HUES6 (cell line): ENCODE measurements at regions not wholly inside any gene's neighbourhood (a gene's known extent, or its start where the extent isn't known, plus 50 kb on each side); places are given as distances from the start of the nearest gene placed in this dataset.

Experiments
- H3K27ac ChIP-seq: 2 replicates; pipeline ENCODE4 v1.7.0; 2013; ENCODE audit warnings: low read depth, mild to moderate bottlenecking, low read length, inconsistent platforms
- H3K27me3 ChIP-seq: 2 replicates; pipeline ENCODE4 v1.6.1; 2013; ENCODE audit warnings: low read length; ENCODE audit not compliant: control insufficient read depth, insufficient read depth
- H3K36me3 ChIP-seq: 2 replicates; pipeline ENCODE4 v1.6.1; 2013; ENCODE audit warnings: low read length; ENCODE audit not compliant: control insufficient read depth, insufficient read depth
- H3K4me1 ChIP-seq: 2 replicates; pipeline ENCODE4 v1.6.1; 2013; ENCODE audit warnings: low read length; ENCODE audit not compliant: control insufficient read depth, insufficient read depth
- H3K4me3 ChIP-seq: 2 replicates; pipeline ENCODE4 v1.5.1; 2013; ENCODE audit warnings: low read depth, low read length
- H3K9ac ChIP-seq: one replicate; pipeline ENCODE4 v1.6.1; 2013; ENCODE audit warnings: mild to moderate bottlenecking, low read length
- H3K9me3 ChIP-seq: 2 replicates; pipeline ENCODE4 v1.6.1; 2013; ENCODE audit warnings: low read depth, low read length; ENCODE audit not compliant: control insufficient read depth, insufficient read depth

GRCh38 chr2:191476901-191477300, 201.0 kb upstream of the NABP1 start:
- Histone ChIP-seq H3K4me1 (peaks cover 18% of the 10 kb centered on the region), H3K27ac (no peak overlapping the region), H3K36me3 (no peaks in the 10 kb centered on the region), H3K9ac (no peak overlapping the region), H3K9me3 (peaks cover 7% of the 10 kb centered on the region; the same call in 1 of the 2 replicates), H3K4me3 (no peak overlapping the region), H3K27me3 (no peaks in the 10 kb centered on the region)

- H3K27me3 ChIP-seq: no peaks in the 10 kb centered on the region
These were observed 198.9 kb upstream of the NABP1 start for GRCh38 chr2:191478799-191479679.

GRCh38 chr2:191479680-191480023, 198.3 kb upstream of the NABP1 start:
- peaks cover 18% of the 10 kb centered on the region for H3K4me1 ChIP-seq
- no peak overlapping the region for H3K27ac ChIP-seq
- no peaks in the 10 kb centered on the region for H3K36me3 ChIP-seq
- H3K4me3 ChIP-seq: no peak overlapping the region
- no peaks in the 10 kb centered on the region for H3K27me3 ChIP-seq
- peak overlapping the region; percentile 25 for H3K9ac ChIP-seq
- H3K9me3 ChIP-seq: peaks cover 23% of the 10 kb centered on the region

More at GRCh38 chr2:191478799-191479679, 198.9 kb upstream of the NABP1 start:
- Histone ChIP-seq H3K4me1 (peaks cover 18% of the 10 kb centered on the region), H3K9me3 (peaks cover 23% of the 10 kb centered on the region), H3K36me3 (no peaks in the 10 kb centered on the region), H3K9ac (no peak overlapping the region), H3K4me3 (no peak overlapping the region), H3K27ac (peak overlapping the region; percentile 44; the same call in 1 of the 2 replicates)

GRCh38 chr2:191481305-191482070, 196.4 kb upstream of the NABP1 start:
- peaks cover 18% of the 10 kb centered on the region for H3K4me1 ChIP-seq
- H3K27me3 ChIP-seq: no peaks in the 10 kb centered on the region
- peaks cover 23% of the 10 kb centered on the region for H3K9me3 ChIP-seq
- H3K4me3 ChIP-seq: no peak overlapping the region
- H3K9ac ChIP-seq: no peak overlapping the region
- H3K36me3 ChIP-seq: no peaks in the 10 kb centered on the region
- no peak overlapping the region for H3K27ac ChIP-seq

- no peaks in the 10 kb centered on the region for H3K27me3 ChIP-seq
- H3K4me1 ChIP-seq: peaks cover 24% of the 10 kb centered on the region
- no peak overlapping the region for H3K4me3 ChIP-seq
- H3K36me3 ChIP-seq: no peaks in the 10 kb centered on the region
- no peak overlapping the region for H3K27ac ChIP-seq
- H3K9ac ChIP-seq: no peak overlapping the region
- peaks cover 23% of the 10 kb centered on the region for H3K9me3 ChIP-seq
These were observed 194.8 kb upstream of the NABP1 start for GRCh38 chr2:191483117-191483516.

GRCh38 chr2:191486584-191487320, 191.2 kb upstream of the NABP1 start:
- H3K36me3 ChIP-seq: no peaks in the 10 kb centered on the region
- H3K4me3 ChIP-seq: no peak overlapping the region
- no peaks in the 10 kb centered on the region for H3K27me3 ChIP-seq
- H3K4me1 ChIP-seq: peaks cover 8% of the 10 kb centered on the region; the same call in 1 of the 2 replicates
- no peak overlapping the region for H3K9ac ChIP-seq
- H3K9me3 ChIP-seq: peaks cover 15% of the 10 kb centered on the region
- H3K27ac ChIP-seq: no peak overlapping the region

GRCh38 chr2:191488135-191488534, 189.8 kb upstream of the NABP1 start:
- Histone ChIP-seq H3K9ac (no peak overlapping the region), H3K27me3 (no peaks in the 10 kb centered on the region), H3K4me3 (no peak overlapping the region), H3K9me3 (peaks cover 7% of the 10 kb centered on the region), H3K36me3 (no peaks in the 10 kb centered on the region), H3K4me1 (peaks cover 8% of the 10 kb centered on the region; the same call in 1 of the 2 replicates), H3K27ac (no peak overlapping the region)

- peaks cover 8% of the 10 kb centered on the region; the same call in 1 of the 2 replicates for H3K4me1 ChIP-seq
- H3K27me3 ChIP-seq: no peaks in the 10 kb centered on the region
- H3K27ac ChIP-seq: no peak overlapping the region
- H3K36me3 ChIP-seq: no peaks in the 10 kb centered on the region
- no peak overlapping the region for H3K9ac ChIP-seq
- peaks cover 6% of the 10 kb centered on the region for H3K9me3 ChIP-seq
- H3K4me3 ChIP-seq: no peak overlapping the region
These were observed 188.8 kb upstream of the NABP1 start for GRCh38 chr2:191489177-191489576.

- Histone ChIP-seq H3K4me1 (no peaks in the 10 kb centered on the region; the same call in 1 of the 2 replicates), H3K27ac (no peak overlapping the region), H3K27me3 (no peaks in the 10 kb centered on the region), H3K4me3 (no peak overlapping the region), H3K9me3 (peaks cover 6% of the 10 kb centered on the region; the same call in 1 of the 2 replicates), H3K36me3 (no peaks in the 10 kb centered on the region), H3K9ac (no peak overlapping the region)
These were observed 181.1 kb upstream of the NABP1 start for GRCh38 chr2:191496838-191497237.

- H3K27me3 ChIP-seq: no peaks in the 10 kb centered on the region
- no peaks in the 10 kb centered on the region; the same call in 1 of the 2 replicates for H3K4me1 ChIP-seq
- H3K27ac ChIP-seq: no peak overlapping the region
- H3K9ac ChIP-seq: no peak overlapping the region
- no peak overlapping the region for H3K4me3 ChIP-seq
- no peaks in the 10 kb centered on the region for H3K36me3 ChIP-seq
- H3K9me3 ChIP-seq: peaks cover 6% of the 10 kb centered on the region; the same call in 1 of the 2 replicates
These were observed 180.1 kb upstream of the NABP1 start for GRCh38 chr2:191497822-191498221.
